Fibroblast of lung (primary cell): ENCODE measurements at regions not wholly inside any gene's neighbourhood (a gene's known extent, or its start where the extent isn't known, plus 50 kb on each side); places are given as distances from the start of the nearest gene placed in this dataset.

Experiments
- CTCF ChIP-seq, 2 donors: IDR thresholded peaks in 1 of 2; conservative IDR thresholded peaks in 1 of 2; 1 replicate in 1 of 2; 2 replicates in 1 of 2; pipeline ENCODE4 v1.5.1; 2011 to 2012; ENCODE audit warnings: low read length in 2 of 2, control low read depth in 1 of 2, inconsistent platforms in 1 of 2, low read depth in 1 of 2, mild to moderate bottlenecking in 1 of 2
- EZH2 ChIP-seq: IDR thresholded peaks from 2 replicates; pipeline ENCODE4 v1.5.1; 2012; ENCODE audit warnings: low read length, control low read depth, mild to moderate bottlenecking; ENCODE audit errors: missing control alignments

- no peak for TF ChIP-seq CTCF (conservative IDR thresholded peaks at IDR 0.05 in 1 of 2, IDR thresholded peaks at IDR 0.05 in 1 of 2; ENCODE audit: low read depth in 1 of 2, low read length in 2 of 2)
- no peak for TF ChIP-seq EZH2
Measured at GRCh38 chr17:21532763-21533385, 156.7 kb downstream of the KCNJ12 start.
